Gastrocnemius medialis (tissue), 4 donors: ENCODE measurements at regions not wholly inside any gene's neighbourhood (a gene's known extent, or its start where the extent isn't known, plus 50 kb on each side); places are given as distances from the start of the nearest gene placed in this dataset.

Source experiments
- CTCF ChIP-seq, 5 experiments: fragments of 450-650 bp in 3 of 5; fragments of 200-600 bp in 2 of 5; sonication (generic) in 2 of 5; IDR thresholded peaks in 4 of 5; conservative IDR thresholded peaks in 1 of 5; 1 replicate in 4 of 5; 2 replicates in 1 of 5; pipeline ENCODE4 v1.5.1; 2016 to 2019; ENCODE audit warnings: antibody characterized with exemption in 5 of 5, mild to moderate bottlenecking in 3 of 5, moderate library complexity in 3 of 5
- POLR2A ChIP-seq, 2 donors: fragments of 450-650 bp; IDR thresholded peaks; one replicate each; pipeline ENCODE4 v1.6.1; 2017; ENCODE audit warnings: antibody characterized with exemption in 2 of 2, mild to moderate bottlenecking in 2 of 2, moderate library complexity in 2 of 2

- no peak for TF ChIP-seq CTCF (IDR thresholded peaks at IDR 0.05 in 4 of 5, conservative IDR thresholded peaks at IDR 0.05 in 1 of 5)
- TF ChIP-seq POLR2A (IDR thresholded peaks at IDR 0.05) = no peak
Measured at GRCh38 chr9:22278426-22278825, 168.2 kb upstream of the DMRTA1 start.
